Vagina (tissue), 2 donors: ENCODE measurements at regions not wholly inside any gene's neighbourhood (a gene's known extent, or its start where the extent isn't known, plus 50 kb on each side); places are given as distances from the start of the nearest gene placed in this dataset.

Source experiments
- CTCF ChIP-seq, 3 experiments: fragments of 450-650 bp in 2 of 3; fragments of 200-600 bp in 1 of 3; sonication (generic) in 1 of 3; IDR thresholded peaks; one replicate each; pipeline ENCODE4 v1.5.1; 2017 to 2019; ENCODE audit warnings: antibody characterized with exemption in 3 of 3, mild to moderate bottlenecking in 2 of 3, moderate library complexity in 2 of 3
- POLR2A ChIP-seq, 2 donors: fragments of 450-650 bp; IDR thresholded peaks; one replicate each; pipeline ENCODE4 v1.6.1; 2017; ENCODE audit warnings: antibody characterized with exemption in 2 of 2, mild to moderate bottlenecking in 2 of 2, moderate library complexity in 2 of 2
- POLR2AphosphoS5 ChIP-seq, 2 donors: sonication (generic); formaldehyde crosslinking; IDR thresholded peaks; one replicate each; pipeline ENCODE4 v1.9.0; 2017; ENCODE audit warnings: antibody characterized with exemption in 2 of 2, mild to moderate bottlenecking in 2 of 2, low read depth in 1 of 2; ENCODE audit not compliant: insufficient read depth in 1 of 2

DNA sequence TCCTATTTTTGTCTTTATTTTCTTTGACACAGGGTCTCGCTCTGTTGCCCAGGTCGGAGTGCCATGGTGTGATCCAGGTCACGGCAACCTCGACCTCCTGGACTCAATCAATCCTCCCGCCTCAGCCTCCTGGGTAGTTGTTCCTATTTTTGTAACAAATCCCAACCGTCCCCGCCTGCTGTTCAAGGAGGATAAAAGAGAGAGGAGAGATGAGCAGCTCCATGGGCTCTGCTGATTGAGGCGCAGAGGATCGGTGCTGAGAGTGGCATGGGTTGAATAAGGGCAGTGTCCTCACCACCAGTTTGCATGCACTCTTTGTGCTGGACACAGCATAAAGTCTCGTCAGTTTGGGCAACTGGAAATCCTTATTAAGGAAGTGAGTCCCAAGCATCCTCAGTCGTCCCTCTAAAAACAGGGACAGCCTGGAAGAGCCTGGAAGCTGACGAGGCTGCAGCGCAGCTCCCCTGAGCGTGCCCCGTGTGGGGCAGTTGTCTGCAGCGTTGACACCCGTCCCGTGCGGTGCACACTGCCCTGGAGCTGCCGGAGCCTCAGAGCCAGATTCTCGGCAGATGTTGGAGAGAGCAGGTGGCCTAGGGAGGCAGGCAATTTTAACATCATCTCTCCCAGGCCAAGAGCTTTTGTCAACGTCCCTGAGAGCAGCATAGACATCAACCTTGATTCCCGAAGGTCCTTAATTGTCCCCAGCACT lies 404.2 kb upstream of the RNF32 start:
- TF ChIP-seq CTCF (IDR thresholded peaks at IDR 0.05) (no peak), POLR2A (IDR thresholded peaks at IDR 0.05) (no peak), POLR2AphosphoS5 (IDR thresholded peaks at IDR 0.05; ENCODE audit: insufficient read depth in 1 of 2, low read depth in 1 of 2) (no peak)
